Cardiac muscle cell (in vitro differentiated cells and primary cell): ENCODE measurements at regions not wholly inside any gene's neighbourhood (a gene's known extent, or its start where the extent isn't known, plus 50 kb on each side); places are given as distances from the start of the nearest gene placed in this dataset.

Experiments
- DNase-seq, 2 donors: peaks; one replicate each; pipeline versions ENCODE4 v3.0.0 to v3.0.0-alpha.2; 2010 to 2017; ENCODE audit warnings: low read depth in 1 of 2, low spot score in 1 of 2
- H3K27ac ChIP-seq: fragments of 200-600 bp; sonication (generic); 2 replicates; pipeline ENCODE4 v1.5.1; 2016
- H3K27me3 ChIP-seq: fragments of 200-600 bp; sonication (generic); 2 replicates; pipeline ENCODE4 v1.6.0; 2016; ENCODE audit warnings: control low read depth
- H3K36me3 ChIP-seq: fragments of 200-600 bp; sonication (generic); 2 replicates; pipeline ENCODE4 v1.5.1; 2016; ENCODE audit warnings: control low read depth
- H3K4me1 ChIP-seq: fragments of 200-600 bp; sonication (generic); 2 replicates; pipeline ENCODE4 v1.8.1; 2017; ENCODE audit warnings: low read depth, mild to moderate bottlenecking, mixed run types
- H3K4me3 ChIP-seq: fragments of 200-600 bp; sonication (generic); 2 replicates; pipeline ENCODE4 v1.5.1; 2016; ENCODE audit warnings: mild to moderate bottlenecking
- H3K9me3 ChIP-seq: fragments of 200-600 bp; sonication (generic); 2 replicates; pipeline ENCODE4 v1.5.1; 2017; ENCODE audit warnings: low read depth, mild to moderate bottlenecking, control low read depth
- TF ChIP-seq, protein P1 (sequence below): IDR thresholded peaks from 2 replicates; pipeline ENCODE4 v1.5.1; 2012; ENCODE audit warnings: low read depth, mild to moderate bottlenecking, low read length

GRCh38 chr20:60483371-60483770 is 525.1 kb downstream of the CDH26 start:
- Histone ChIP-seq H3K27ac (no peak overlapping the region), H3K4me1 (peaks cover 4% of the 10 kb centered on the region), H3K9me3 (no peaks in the 10 kb centered on the region), H3K36me3 (no peaks in the 10 kb centered on the region), H3K4me3 (no peak overlapping the region), H3K27me3 (no peaks in the 10 kb centered on the region)
- TF ChIP-seq, protein P1, sequence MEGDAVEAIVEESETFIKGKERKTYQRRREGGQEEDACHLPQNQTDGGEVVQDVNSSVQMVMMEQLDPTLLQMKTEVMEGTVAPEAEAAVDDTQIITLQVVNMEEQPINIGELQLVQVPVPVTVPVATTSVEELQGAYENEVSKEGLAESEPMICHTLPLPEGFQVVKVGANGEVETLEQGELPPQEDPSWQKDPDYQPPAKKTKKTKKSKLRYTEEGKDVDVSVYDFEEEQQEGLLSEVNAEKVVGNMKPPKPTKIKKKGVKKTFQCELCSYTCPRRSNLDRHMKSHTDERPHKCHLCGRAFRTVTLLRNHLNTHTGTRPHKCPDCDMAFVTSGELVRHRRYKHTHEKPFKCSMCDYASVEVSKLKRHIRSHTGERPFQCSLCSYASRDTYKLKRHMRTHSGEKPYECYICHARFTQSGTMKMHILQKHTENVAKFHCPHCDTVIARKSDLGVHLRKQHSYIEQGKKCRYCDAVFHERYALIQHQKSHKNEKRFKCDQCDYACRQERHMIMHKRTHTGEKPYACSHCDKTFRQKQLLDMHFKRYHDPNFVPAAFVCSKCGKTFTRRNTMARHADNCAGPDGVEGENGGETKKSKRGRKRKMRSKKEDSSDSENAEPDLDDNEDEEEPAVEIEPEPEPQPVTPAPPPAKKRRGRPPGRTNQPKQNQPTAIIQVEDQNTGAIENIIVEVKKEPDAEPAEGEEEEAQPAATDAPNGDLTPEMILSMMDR = no peak
- no peak for DNase-seq

GRCh38 chr20:60484316-60484715 is 526.1 kb downstream of the CDH26 start:
- H3K27me3 ChIP-seq = no peaks in the 10 kb centered on the region
- H3K4me3 ChIP-seq = no peak overlapping the region
- DNase-seq = no peak
- no peaks in the 10 kb centered on the region for H3K36me3 ChIP-seq
- H3K9me3 ChIP-seq = no peaks in the 10 kb centered on the region
- TF ChIP-seq, protein P1 = no peak
- no peak overlapping the region for H3K27ac ChIP-seq
- peaks cover 4% of the 10 kb centered on the region for H3K4me1 ChIP-seq

DNA sequence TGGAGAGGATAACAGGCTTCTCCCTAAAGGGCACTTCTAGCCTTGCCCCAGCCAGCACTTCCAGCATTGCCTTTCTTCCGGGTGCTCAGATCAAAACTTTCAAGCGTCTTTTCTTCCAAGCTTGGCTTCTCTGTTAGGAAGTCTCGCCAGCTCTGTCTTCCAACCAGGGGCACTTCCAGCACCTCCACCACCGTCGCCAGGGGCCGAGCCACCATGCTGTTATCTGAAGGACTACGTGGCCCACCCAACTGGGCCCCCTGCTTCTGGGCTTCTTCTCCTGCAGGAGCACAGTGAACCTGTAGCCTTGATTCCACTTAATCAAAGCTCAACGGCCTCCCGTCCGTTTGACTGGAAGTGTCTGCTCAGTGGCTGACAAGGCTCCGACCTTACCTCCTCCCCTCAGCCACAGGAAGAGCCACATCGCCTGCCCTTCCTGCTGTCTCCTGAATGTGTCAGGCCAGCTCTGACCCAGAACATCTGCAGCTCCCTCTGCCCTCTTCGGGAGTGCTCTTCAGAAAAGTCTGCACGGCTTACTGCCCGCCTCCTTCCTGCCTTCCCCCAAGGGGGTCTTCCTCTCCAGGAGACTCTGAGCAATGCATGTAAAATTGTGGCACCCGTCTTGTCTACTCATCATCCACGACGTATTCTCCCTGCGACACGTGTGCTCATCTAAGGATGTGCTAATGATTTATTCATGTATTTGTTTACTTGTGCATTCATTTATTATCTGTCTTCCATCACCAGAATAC is 527.0 kb downstream of the CDH26 start:
- DNase-seq = no peak
- Histone ChIP-seq H3K27me3 (no peaks in the 10 kb centered on the region), H3K4me3 (no peak overlapping the region), H3K4me1 (peaks cover 4% of the 10 kb centered on the region), H3K9me3 (no peaks in the 10 kb centered on the region), H3K27ac (no peak overlapping the region), H3K36me3 (no peaks in the 10 kb centered on the region)
- TF ChIP-seq, protein P1 = no peak

- H3K9me3 ChIP-seq = no peaks in the 10 kb centered on the region
Observed at GRCh38 chr20:60486315-60486714, 528.1 kb downstream of the CDH26 start.

GRCh38 chr20:60486937-60487336 is 528.7 kb downstream of the CDH26 start:
- Histone ChIP-seq H3K36me3 (no peaks in the 10 kb centered on the region), H3K9me3 (no peaks in the 10 kb centered on the region), H3K4me1 (peaks cover 10% of the 10 kb centered on the region), H3K27me3 (no peaks in the 10 kb centered on the region), H3K27ac (no peak overlapping the region), H3K4me3 (no peak overlapping the region)
- TF ChIP-seq, protein P1 = no peak
- no peak for DNase-seq

More at GRCh38 chr20:60486315-60486714, 528.1 kb downstream of the CDH26 start:
- Histone ChIP-seq H3K36me3 (no peaks in the 10 kb centered on the region), H3K4me3 (no peak overlapping the region), H3K27me3 (no peaks in the 10 kb centered on the region), H3K27ac (no peak overlapping the region), H3K4me1 (peaks cover 10% of the 10 kb centered on the region)
- TF ChIP-seq, protein P1 = no peak
- DNase-seq = no peak
